IMR-90 (cell line): ENCODE measurements at regions not wholly inside any gene's neighbourhood (a gene's known extent, or its start where the extent isn't known, plus 50 kb on each side); places are given as distances from the start of the nearest gene placed in this dataset.

ENCODE experiments used
- ATAC-seq: fragments of 200-7000 bp; cut with Tn5 transposase; 2 replicates; pipeline ENCODE4 v1.9.1; 2020; ENCODE audit warnings: low read depth, mild to moderate bottlenecking, moderate library complexity
- BruUV-seq: library from RNA; stranded (reverse); fragments of 400-500 nt; replicated peaks from 2 replicates; lab custom pipeline; 2021; lab: Mats Ljungman, UMichigan
- CTCF ChIA-PET: fragments of 300-600 bp; formaldehyde crosslinking; extraction: SDS; loops from one replicate; lab custom pipeline; 2021; ENCODE audit warnings: antibody characterized with exemption; lab: Yijun Ruan, JAX
- POLR2A ChIA-PET: fragments of 300-600 bp; sonication (Branson Sonifier 250); formaldehyde crosslinking; loops from one replicate; lab custom pipeline; 2022; ENCODE audit warnings: antibody characterized with exemption; ENCODE audit not compliant: unreplicated experiment; lab: Charles Lee
- DNase-seq: peaks from one replicate; pipeline ENCODE4 v3.0.0; 2013
- H2AFZ ChIP-seq: replicated peaks from 2 replicates; pipeline ENCODE3; 2013; ENCODE audit warnings: low read length, mild to moderate bottlenecking; ENCODE audit not compliant: poor library complexity
- H2AK5ac ChIP-seq: 2 replicates; pipeline ENCODE4 v1.6.1; 2013; ENCODE audit warnings: low read depth, low read length, inconsistent platforms
- H2AK9ac ChIP-seq: replicated peaks from 2 replicates; pipeline ENCODE3; 2013; ENCODE audit warnings: mild to moderate bottlenecking, low read depth, low read length, moderate library complexity; ENCODE audit not compliant: poor library complexity
- H2BK120ac ChIP-seq: 2 replicates; pipeline ENCODE4 v1.6.1; 2013; ENCODE audit warnings: low read depth, low read length, inconsistent platforms
- H2BK15ac ChIP-seq: 3 replicates; pipeline ENCODE4 v1.6.1; 2013; ENCODE audit warnings: low read depth, low read length, inconsistent platforms
- H2BK20ac ChIP-seq: 2 replicates; pipeline ENCODE4 v1.6.1; 2013; ENCODE audit warnings: low read depth, mild to moderate bottlenecking, inconsistent platforms, low read length, moderate library complexity
- H2BK5ac ChIP-seq: 2 replicates; pipeline ENCODE4 v1.6.1; 2013; ENCODE audit warnings: mild to moderate bottlenecking, low read depth, low read length, inconsistent platforms; ENCODE audit not compliant: poor library complexity, severe bottlenecking
- H3K14ac ChIP-seq: replicated peaks from 2 replicates; pipeline ENCODE4 v1.6.1; 2013; ENCODE audit warnings: low read depth, low read length, inconsistent platforms
- H3K18ac ChIP-seq: 2 replicates; pipeline ENCODE4 v1.6.1; 2013; ENCODE audit warnings: low read depth, low read length, control low read depth
- H3K23ac ChIP-seq: 2 replicates; pipeline ENCODE4 v1.6.1; 2013; ENCODE audit warnings: low read depth, low read length, inconsistent platforms
- H3K27ac ChIP-seq: 2 replicates; pipeline ENCODE4 v1.5.1; 2013; ENCODE audit warnings: mild to moderate bottlenecking, control low read depth, low read length; ENCODE audit not compliant: insufficient read depth
- H3K27me3 ChIP-seq: 2 replicates; pipeline ENCODE4 v1.6.1; 2013; ENCODE audit warnings: low read length; ENCODE audit not compliant: control insufficient read depth, insufficient read depth
- H3K36me3 ChIP-seq: 2 replicates; pipeline ENCODE4 v1.6.1; 2013; ENCODE audit warnings: low read length, mixed read lengths; ENCODE audit not compliant: control insufficient read depth, insufficient read depth
- H3K4ac ChIP-seq: 2 replicates; pipeline ENCODE4 v1.6.1; 2013; ENCODE audit warnings: low read depth, low read length, inconsistent platforms
- H3K4me1 ChIP-seq: 2 replicates; pipeline ENCODE4 v1.6.1; 2013; ENCODE audit warnings: low read length, mixed read lengths; ENCODE audit not compliant: control insufficient read depth, insufficient read depth
- H3K4me2 ChIP-seq: 2 replicates; pipeline ENCODE4 v1.6.1; 2013; ENCODE audit warnings: low read depth, mild to moderate bottlenecking, control low read depth, low read length, moderate library complexity
- H3K4me3 ChIP-seq: 2 replicates; pipeline ENCODE4 v1.5.1; 2013; ENCODE audit warnings: low read depth, mild to moderate bottlenecking, control low read depth, low read length, moderate library complexity; ENCODE audit not compliant: insufficient read depth
- H3K56ac ChIP-seq: 2 replicates; pipeline ENCODE4 v1.6.1; 2013; ENCODE audit warnings: low read length, inconsistent platforms; ENCODE audit not compliant: insufficient read depth; ENCODE audit errors: extremely low read depth
- H3K79me1 ChIP-seq, 2 experiments: 2 replicates each; pipeline ENCODE4 v1.6.1; 2013; ENCODE audit warnings: low read length in 2 of 2, inconsistent platforms in 1 of 2, low read depth in 1 of 2
- H3K9ac ChIP-seq: 2 replicates; pipeline ENCODE4 v1.6.1; 2013; ENCODE audit warnings: low read depth, low read length, control low read depth
- H3K9me1 ChIP-seq: 2 replicates; pipeline ENCODE4 v1.6.1; 2013; ENCODE audit warnings: low read length, inconsistent platforms; ENCODE audit not compliant: insufficient read depth
- H3K9me3 ChIP-seq: 2 replicates; pipeline ENCODE4 v1.6.1; 2013; ENCODE audit warnings: low read length; ENCODE audit not compliant: control insufficient read depth, insufficient read depth
- H4K20me1 ChIP-seq: 2 replicates; pipeline ENCODE4 v1.6.1; 2013; ENCODE audit warnings: low read length, inconsistent platforms; ENCODE audit not compliant: insufficient read depth
- H4K5ac ChIP-seq: 2 replicates; pipeline ENCODE4 v1.6.1; 2013; ENCODE audit warnings: mild to moderate bottlenecking, low read depth, low read length, control low read depth
- H4K8ac ChIP-seq, 2 experiments: 2 replicates each; pipeline ENCODE4 v1.6.1; 2013; ENCODE audit warnings: low read depth in 2 of 2, low read length in 2 of 2, control low read depth in 1 of 2, inconsistent platforms in 1 of 2
- H4K91ac ChIP-seq: 2 replicates; pipeline ENCODE4 v1.6.1; 2013; ENCODE audit warnings: low read depth, low read length, inconsistent platforms; ENCODE audit not compliant: insufficient read depth
- BHLHE40 ChIP-seq: fragments of 150-350 bp; IDR thresholded peaks from 2 replicates; pipeline ENCODE4 v1.6.1; 2016; ENCODE audit warnings: mild to moderate bottlenecking, low read depth, low read length
- CEBPB ChIP-seq: IDR thresholded peaks from 2 replicates; pipeline ENCODE4 v1.6.1; 2012; ENCODE audit warnings: low read depth, low read length, improper control_type of control experiment
- MAFK ChIP-seq: IDR thresholded peaks from 2 replicates; pipeline ENCODE4 v1.6.1; 2012; ENCODE audit warnings: low read depth, low read length, improper control_type of control experiment
- NFE2L2 ChIP-seq: fragments of 150-350 bp; IDR thresholded peaks from 2 replicates; pipeline ENCODE4 v1.6.1; 2016; ENCODE audit warnings: low read depth, mild to moderate bottlenecking, low read length
- POLR2A ChIP-seq: IDR thresholded peaks from 2 replicates; pipeline ENCODE4 v1.6.1; 2012; ENCODE audit warnings: mild to moderate bottlenecking, low read depth, low read length
- RAD21 ChIP-seq: IDR thresholded peaks from 2 replicates; pipeline ENCODE4 v1.6.1; 2012; ENCODE audit warnings: low read length, improper control_type of control experiment
- WGBS, 2 experiments: methylation state at CpG; one replicate each; pipeline versions ENCODE4 v1.1.5 to v1.1.7; 2013; ENCODE audit warnings: missing lambda C conversion rate in 2 of 2; ENCODE audit not compliant: insufficient read length in 1 of 2; ENCODE audit errors: extremely low coverage in 2 of 2; 5-methylcytosine and 5-hydroxymethylcytosine counted together
- dilution Hi-C: fragments of 300-500 bp; cut with HindIII; formaldehyde crosslinking; loops from one replicate; pipeline ENCODE4 v1.14.3; 2018; ENCODE audit warnings: low sequenced_read_pairs; ENCODE audit not compliant: unreplicated experiment
- in situ Hi-C: fragments of 300-500 bp; cut with MboI; formaldehyde crosslinking; loops from 3 replicates; pipeline ENCODE4 v1.14.3; 2019; ENCODE audit warnings: low sequenced_read_pairs, inconsistent platforms, mixed read lengths
- intact Hi-C: fragments of 100-400 bp; cut with micrococcal nuclease; formaldehyde crosslinking; loops from 2 replicates; pipeline ENCODE4 v1.10.0; 2022
- TF ChIP-seq, protein P1 (sequence below): fragments of 150-350 bp; IDR thresholded peaks from 2 replicates; pipeline ENCODE4 v1.6.1; 2017; ENCODE audit warnings: mild to moderate bottlenecking, antibody characterized with exemption, low read length, low read depth
- TF ChIP-seq, protein P2 (sequence below): conservative IDR thresholded peaks from 2 replicates; pipeline ENCODE4 v1.5.1; 2012; ENCODE audit warnings: mild to moderate bottlenecking, low read depth, low read length, improper control_type of control experiment
- TF ChIP-seq, protein P3 (sequence below): fragments of 150-350 bp; IDR thresholded peaks from 2 replicates; pipeline ENCODE4 v1.6.1; 2016; ENCODE audit warnings: low read depth, mild to moderate bottlenecking, low read length, moderate library complexity, borderline replicate concordance

DNA sequence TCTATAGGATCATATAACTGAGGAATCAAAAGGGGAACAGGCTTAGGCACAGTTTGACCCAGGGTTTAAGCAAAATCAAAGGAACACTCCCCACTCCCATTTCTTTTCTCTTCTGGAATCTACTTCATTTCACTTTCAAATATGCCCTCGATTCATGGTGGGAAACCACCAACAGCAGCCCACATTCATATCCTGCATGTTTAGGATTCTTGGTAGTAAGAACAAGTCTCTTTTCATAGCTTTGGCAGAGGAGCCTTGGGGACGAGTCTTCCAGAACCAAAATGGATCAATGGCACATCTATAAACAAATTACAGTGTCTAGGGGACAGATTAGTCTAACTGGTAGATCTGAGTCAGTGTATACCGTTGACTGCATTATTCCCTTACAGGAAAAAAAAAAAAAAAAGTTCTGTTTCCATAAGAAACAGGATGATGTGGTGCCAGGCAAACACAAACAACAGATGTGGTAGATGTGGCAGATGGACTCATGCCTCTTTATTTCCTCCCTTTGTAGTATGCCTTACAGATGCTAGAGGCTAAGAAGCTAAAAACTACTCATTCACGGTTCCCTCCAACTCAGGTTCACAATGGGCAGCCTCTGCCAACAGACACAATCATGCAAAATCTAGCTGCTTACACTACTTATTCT is 578.3 kb upstream of the ADAMTS9 start:
- POLR2A ChIA-PET: no interaction called here
- H4K91ac ChIP-seq: no peak overlapping the region

More for the DNA sequence above, 578.3 kb upstream of the ADAMTS9 start:
- Histone ChIP-seq H3K27me3 (no peaks in the 10 kb centered on the region; the same call in 1 of the 2 replicates), H2BK15ac (no peak overlapping the region), H4K8ac (no peak overlapping the region), H3K23ac (no peak overlapping the region), H3K36me3 (no peaks in the 10 kb centered on the region), H3K18ac (no peak overlapping the region), H3K4me2 (no peak overlapping the region), H3K4me1 (no peaks in the 10 kb centered on the region), H3K27ac (no peak overlapping the region), H2AK9ac (no peak overlapping the region), H2BK120ac (no peak overlapping the region), H3K9ac (no peak overlapping the region), H2AFZ (no peak overlapping the region), H3K4ac (no peak overlapping the region), H3K9me1 (no peaks in the 10 kb centered on the region), H3K4me3 (no peak overlapping the region), H3K14ac (no peak overlapping the region), H3K9me3 (no peaks in the 10 kb centered on the region), H2BK5ac (no peak overlapping the region), H2AK5ac (no peak overlapping the region), H2BK20ac (no peak overlapping the region), H4K5ac (no peak overlapping the region), H3K56ac (no peak overlapping the region), H4K20me1 (no peaks in the 10 kb centered on the region), H3K79me1 (no peaks in the 10 kb centered on the region)
- CTCF ChIA-PET: no interaction called here
- no CpG with 5 or more reads among the region's 4 CpGs for WGBS, 2 experiments
- BruUV-seq: no TSS peak
- dilution Hi-C loops (no loop called here), in situ Hi-C loops (no loop called here), intact Hi-C loops (no loop called here)
- TF ChIP-seq, protein P1, sequence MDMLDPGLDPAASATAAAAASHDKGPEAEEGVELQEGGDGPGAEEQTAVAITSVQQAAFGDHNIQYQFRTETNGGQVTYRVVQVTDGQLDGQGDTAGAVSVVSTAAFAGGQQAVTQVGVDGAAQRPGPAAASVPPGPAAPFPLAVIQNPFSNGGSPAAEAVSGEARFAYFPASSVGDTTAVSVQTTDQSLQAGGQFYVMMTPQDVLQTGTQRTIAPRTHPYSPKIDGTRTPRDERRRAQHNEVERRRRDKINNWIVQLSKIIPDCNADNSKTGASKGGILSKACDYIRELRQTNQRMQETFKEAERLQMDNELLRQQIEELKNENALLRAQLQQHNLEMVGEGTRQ: no peak
- TF ChIP-seq POLR2A (no peak), RAD21 (no peak), BHLHE40 (no peak), MAFK (no peak), NFE2L2 (no peak), CEBPB (no peak)
- TF ChIP-seq, protein P2, sequence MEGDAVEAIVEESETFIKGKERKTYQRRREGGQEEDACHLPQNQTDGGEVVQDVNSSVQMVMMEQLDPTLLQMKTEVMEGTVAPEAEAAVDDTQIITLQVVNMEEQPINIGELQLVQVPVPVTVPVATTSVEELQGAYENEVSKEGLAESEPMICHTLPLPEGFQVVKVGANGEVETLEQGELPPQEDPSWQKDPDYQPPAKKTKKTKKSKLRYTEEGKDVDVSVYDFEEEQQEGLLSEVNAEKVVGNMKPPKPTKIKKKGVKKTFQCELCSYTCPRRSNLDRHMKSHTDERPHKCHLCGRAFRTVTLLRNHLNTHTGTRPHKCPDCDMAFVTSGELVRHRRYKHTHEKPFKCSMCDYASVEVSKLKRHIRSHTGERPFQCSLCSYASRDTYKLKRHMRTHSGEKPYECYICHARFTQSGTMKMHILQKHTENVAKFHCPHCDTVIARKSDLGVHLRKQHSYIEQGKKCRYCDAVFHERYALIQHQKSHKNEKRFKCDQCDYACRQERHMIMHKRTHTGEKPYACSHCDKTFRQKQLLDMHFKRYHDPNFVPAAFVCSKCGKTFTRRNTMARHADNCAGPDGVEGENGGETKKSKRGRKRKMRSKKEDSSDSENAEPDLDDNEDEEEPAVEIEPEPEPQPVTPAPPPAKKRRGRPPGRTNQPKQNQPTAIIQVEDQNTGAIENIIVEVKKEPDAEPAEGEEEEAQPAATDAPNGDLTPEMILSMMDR: no peak
- TF ChIP-seq, protein P3, sequence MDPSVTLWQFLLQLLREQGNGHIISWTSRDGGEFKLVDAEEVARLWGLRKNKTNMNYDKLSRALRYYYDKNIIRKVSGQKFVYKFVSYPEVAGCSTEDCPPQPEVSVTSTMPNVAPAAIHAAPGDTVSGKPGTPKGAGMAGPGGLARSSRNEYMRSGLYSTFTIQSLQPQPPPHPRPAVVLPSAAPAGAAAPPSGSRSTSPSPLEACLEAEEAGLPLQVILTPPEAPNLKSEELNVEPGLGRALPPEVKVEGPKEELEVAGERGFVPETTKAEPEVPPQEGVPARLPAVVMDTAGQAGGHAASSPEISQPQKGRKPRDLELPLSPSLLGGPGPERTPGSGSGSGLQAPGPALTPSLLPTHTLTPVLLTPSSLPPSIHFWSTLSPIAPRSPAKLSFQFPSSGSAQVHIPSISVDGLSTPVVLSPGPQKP: no peak
- ATAC-seq (no peak), DNase-seq (no peak)
